GM12878 (cell line): ENCODE measurements at regions not wholly inside any gene's neighbourhood (a gene's known extent, or its start where the extent isn't known, plus 50 kb on each side); places are given as distances from the start of the nearest gene placed in this dataset.
A peak's percentile ranks its signal among the peaks of the same experiment; 100 is the strongest.

Experiments
- ATAC-seq: fragments of 200-7000 bp; cut with Tn5 transposase; 3 replicates; pipeline ENCODE4 v1.9.1; 2020; ENCODE audit warnings: mild to moderate bottlenecking, moderate library complexity
- BruUV-seq: library from RNA; stranded (reverse); fragments of 400-500 nt; replicated peaks from 2 replicates; lab custom pipeline; 2021; lab: Mats Ljungman, UMichigan
- CTCF ChIA-PET: fragments of 300-600 bp; sonication (Branson Sonifier 250); formaldehyde crosslinking; extraction: SDS; loops from one replicate; lab custom pipeline; 2021; ENCODE audit warnings: inconsistent platforms; lab: Yijun Ruan, JAX
- POLR2A ChIA-PET: fragments of 350-600 bp; formaldehyde crosslinking; extraction: SDS; loops from one replicate; lab custom pipeline; 2021; ENCODE audit warnings: inconsistent platforms; lab: Charles Lee
- RAD21 ChIA-PET: fragments of 300-600 bp; sonication (Branson Sonifier 250); formaldehyde crosslinking; loops from one replicate; lab custom pipeline; 2023; ENCODE audit warnings: antibody characterized with exemption; ENCODE audit not compliant: unreplicated experiment; lab: Charles Lee
- SMC1A ChIA-PET: fragments of 300-600 bp; sonication (Branson Sonifier 250); formaldehyde crosslinking; loops from one replicate; lab custom pipeline; 2023; ENCODE audit not compliant: unreplicated experiment, uncharacterized antibody; lab: Charles Lee
- DNase-seq: peaks from one replicate; pipeline ENCODE4 v3.0.0-alpha.2; 2011; ENCODE audit warnings: low read depth, low spot score
- FAIRE-seq: peaks from 3 replicates; lab custom pipeline; 2011; peaks lifted over from hg19 to GRCh38; lab: Jason Lieb, UNC
- H2AFZ ChIP-seq: 2 replicates; pipeline ENCODE4 v1.6.0; 2011; ENCODE audit warnings: low read depth, low read length, control low read depth; ENCODE audit not compliant: control insufficient read depth
- H3K27ac ChIP-seq: 2 replicates; pipeline ENCODE4 v1.5.1; 2011; ENCODE audit warnings: control low read depth; ENCODE audit not compliant: control insufficient read depth, insufficient read depth
- H3K27me3 ChIP-seq, 2 experiments: replicated peaks in 1 of 2; 2 replicates each; pipeline versions ENCODE4 v1.6.0 to v1.6.1; 2011; ENCODE audit warnings: low read length in 1 of 2; ENCODE audit not compliant: control insufficient read depth in 2 of 2, insufficient read depth in 2 of 2
- H3K36me3 ChIP-seq, 2 experiments: 2 replicates each; pipeline ENCODE4 v1.5.1; 2011; ENCODE audit warnings: low read length in 1 of 2; ENCODE audit not compliant: control insufficient read depth in 2 of 2, insufficient read depth in 2 of 2
- H3K4me1 ChIP-seq: 2 replicates; pipeline ENCODE4 v1.6.1; 2011; ENCODE audit warnings: mild to moderate bottlenecking, low read length, moderate library complexity, mixed read lengths; ENCODE audit not compliant: control insufficient read depth, insufficient read depth
- H3K4me2 ChIP-seq: 2 replicates; pipeline ENCODE4 v1.6.0; 2011; ENCODE audit warnings: control low read depth; ENCODE audit not compliant: control insufficient read depth, insufficient read depth
- H3K4me3 ChIP-seq: fragments of 200-600 bp; sonication (generic); 2 replicates; pipeline ENCODE4 v1.5.1; 2016
- H3K79me2 ChIP-seq: 2 replicates; pipeline ENCODE4 v1.6.0; 2011; ENCODE audit warnings: low read length; ENCODE audit not compliant: control insufficient read depth, insufficient read depth
- H3K9ac ChIP-seq: 2 replicates; pipeline ENCODE4 v1.8.0; 2011; ENCODE audit warnings: low read length, control low read depth, mixed read lengths; ENCODE audit not compliant: control insufficient read depth, insufficient read depth
- H3K9me3 ChIP-seq: replicated peaks from 3 replicates; pipeline ENCODE4 v1.5.1; 2011; ENCODE audit warnings: mild to moderate bottlenecking, low read length; ENCODE audit not compliant: control insufficient read depth, insufficient read depth
- H4K20me1 ChIP-seq: 2 replicates; pipeline ENCODE4 v1.6.0; 2011; ENCODE audit not compliant: control insufficient read depth, insufficient read depth
- ATF7 ChIP-seq: fragments of 450-650 bp; IDR thresholded peaks from 2 replicates; pipeline ENCODE4 v1.6.1; 2016; ENCODE audit warnings: low read depth, mild to moderate bottlenecking
- CTCF ChIP-seq, 3 experiments: IDR thresholded peaks in 2 of 3; conservative IDR thresholded peaks in 1 of 3; 2 replicates each; pipeline ENCODE4 v1.5.1; 2011; ENCODE audit warnings: low read depth in 3 of 3, low read length in 3 of 3, mild to moderate bottlenecking in 3 of 3, control low read depth in 2 of 3, moderate library complexity in 2 of 3, inconsistent platforms in 1 of 3, mixed read lengths in 1 of 3; ENCODE audit not compliant: control insufficient read depth in 2 of 3, insufficient read depth in 1 of 3; ENCODE audit errors: extremely low read depth in 1 of 3
- EED ChIP-seq: sonication (generic); IDR thresholded peaks from 2 replicates; pipeline ENCODE4 v1.6.1; 2016; ENCODE audit warnings: antibody characterized with exemption, low read depth
- ESRRA ChIP-seq: IDR thresholded peaks from 2 replicates; pipeline ENCODE4 v1.6.1; 2012; ENCODE audit warnings: mild to moderate bottlenecking, low read length, improper control_type of control experiment
- EZH2 ChIP-seq: IDR thresholded peaks from 2 replicates; pipeline ENCODE4 v1.6.1; 2012; ENCODE audit warnings: low read depth, mild to moderate bottlenecking, control low read depth, inconsistent platforms, low read length, borderline replicate concordance; ENCODE audit not compliant: control insufficient read depth
- KLF5 ChIP-seq: fragments of 450-650 bp; IDR thresholded peaks from 2 replicates; pipeline ENCODE4 v1.6.1; 2014; ENCODE audit warnings: mild to moderate bottlenecking; ENCODE audit not compliant: partially characterized antibody
- RFX5 ChIP-seq: IDR thresholded peaks from 2 replicates; pipeline ENCODE4 v1.6.1; 2011; ENCODE audit warnings: low read depth, low read length, improper control_type of control experiment
- SMC3 ChIP-seq: IDR thresholded peaks from 2 replicates; pipeline ENCODE4 v1.6.1; 2011; ENCODE audit warnings: low read length, improper control_type of control experiment, borderline replicate concordance
- WGBS: methylation state at CpG from one replicate; pipeline ENCODE4 v1.1.6; 2016; ENCODE audit warnings: low lambda C conversion rate; ENCODE audit not compliant: insufficient replicate concordance, insufficient coverage; ENCODE audit errors: missing lambda C conversion rate; 5-methylcytosine and 5-hydroxymethylcytosine counted together
- in situ Hi-C: fragments of 300-500 bp; cut with MboI; formaldehyde crosslinking; loops from 9 replicates; pipeline ENCODE4 v1.14.3; 2018; ENCODE audit warnings: mixed read lengths
- intact Hi-C: fragments of 100-400 bp; cut with micrococcal nuclease; formaldehyde crosslinking; loops from one replicate; pipeline ENCODE4 v1.14.2; 2022; ENCODE audit not compliant: unreplicated experiment
- TF ChIP-seq, protein P1 (sequence below): fragments of 450-650 bp; IDR thresholded peaks from 2 replicates; pipeline ENCODE4 v1.6.1; 2017; ENCODE audit warnings: mild to moderate bottlenecking, moderate library complexity

GRCh38 chr5:27474047-27474309 lies 435.6 kb upstream of the CDH9 start:
- SMC1A ChIA-PET: interaction anchor here (1.2 to 1.4 kb wide), 2 partner anchors 11 to 33 kb away, joined by 4 to 5 read pairs; no protein-coding TSS in a partner anchor
- WGBS: 0% methylated on average over 2 of the region's 2 CpGs
- RAD21 ChIA-PET: no interaction called here
- H2AFZ ChIP-seq: no peak overlapping the region
- CTCF ChIA-PET: no interaction called here
- BruUV-seq: no TSS peak
- peaks cover 17% of the 10 kb centered on the region for H3K79me2 ChIP-seq
- peaks cover 7% of the 10 kb centered on the region for H3K9me3 ChIP-seq
- H3K27ac ChIP-seq: no peak overlapping the region
- peak; percentile 37 for ATAC-seq
- H3K27me3 ChIP-seq: no peaks in the 10 kb centered on the region
- POLR2A ChIA-PET: interaction anchor here (1.6 kb wide), 1 partner anchor 11 kb away, joined by 6 read pairs; no protein-coding TSS in a partner anchor
- no peaks in the 10 kb centered on the region for H3K4me1 ChIP-seq
- FAIRE-seq: no peak
- H3K36me3 ChIP-seq: no peaks in the 10 kb centered on the region
- intact Hi-C loops: no loop called here
- no peak overlapping the region for H3K4me2 ChIP-seq
- H3K9ac ChIP-seq: no peak overlapping the region
- 0 out of 2 replicates have a peak overlapping the region, but pooled peaks have one; percentile 55 for H3K4me3 ChIP-seq
- H4K20me1 ChIP-seq: no peaks in the 10 kb centered on the region
- TF ChIP-seq KLF5: no peak
- TF ChIP-seq, protein P1, sequence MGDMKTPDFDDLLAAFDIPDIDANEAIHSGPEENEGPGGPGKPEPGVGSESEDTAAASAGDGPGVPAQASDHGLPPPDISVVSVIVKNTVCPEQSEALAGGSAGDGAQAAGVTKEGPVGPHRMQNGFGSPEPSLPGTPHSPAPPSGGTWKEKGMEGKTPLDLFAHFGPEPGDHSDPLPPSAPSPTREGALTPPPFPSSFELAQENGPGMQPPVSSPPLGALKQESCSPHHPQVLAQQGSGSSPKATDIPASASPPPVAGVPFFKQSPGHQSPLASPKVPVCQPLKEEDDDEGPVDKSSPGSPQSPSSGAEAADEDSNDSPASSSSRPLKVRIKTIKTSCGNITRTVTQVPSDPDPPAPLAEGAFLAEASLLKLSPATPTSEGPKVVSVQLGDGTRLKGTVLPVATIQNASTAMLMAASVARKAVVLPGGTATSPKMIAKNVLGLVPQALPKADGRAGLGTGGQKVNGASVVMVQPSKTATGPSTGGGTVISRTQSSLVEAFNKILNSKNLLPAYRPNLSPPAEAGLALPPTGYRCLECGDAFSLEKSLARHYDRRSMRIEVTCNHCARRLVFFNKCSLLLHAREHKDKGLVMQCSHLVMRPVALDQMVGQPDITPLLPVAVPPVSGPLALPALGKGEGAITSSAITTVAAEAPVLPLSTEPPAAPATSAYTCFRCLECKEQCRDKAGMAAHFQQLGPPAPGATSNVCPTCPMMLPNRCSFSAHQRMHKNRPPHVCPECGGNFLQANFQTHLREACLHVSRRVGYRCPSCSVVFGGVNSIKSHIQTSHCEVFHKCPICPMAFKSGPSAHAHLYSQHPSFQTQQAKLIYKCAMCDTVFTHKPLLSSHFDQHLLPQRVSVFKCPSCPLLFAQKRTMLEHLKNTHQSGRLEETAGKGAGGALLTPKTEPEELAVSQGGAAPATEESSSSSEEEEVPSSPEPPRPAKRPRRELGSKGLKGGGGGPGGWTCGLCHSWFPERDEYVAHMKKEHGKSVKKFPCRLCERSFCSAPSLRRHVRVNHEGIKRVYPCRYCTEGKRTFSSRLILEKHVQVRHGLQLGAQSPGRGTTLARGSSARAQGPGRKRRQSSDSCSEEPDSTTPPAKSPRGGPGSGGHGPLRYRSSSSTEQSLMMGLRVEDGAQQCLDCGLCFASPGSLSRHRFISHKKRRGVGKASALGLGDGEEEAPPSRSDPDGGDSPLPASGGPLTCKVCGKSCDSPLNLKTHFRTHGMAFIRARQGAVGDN: no peak
- no peak for TF ChIP-seq CTCF (IDR thresholded peaks at IDR 0.05 in 2 of 3, conservative IDR thresholded peaks at IDR 0.05 in 1 of 3; ENCODE audit: control insufficient read depth in 2 of 3, extremely low read depth in 1 of 3, insufficient read depth in 1 of 3, low read depth in 3 of 3, low read length in 3 of 3)
- TF ChIP-seq ESRRA: no peak
- no peak for TF ChIP-seq SMC3
- TF ChIP-seq ATF7: no peak
- no peak for TF ChIP-seq RFX5
- no peak for TF ChIP-seq EZH2
- no peak for TF ChIP-seq EED
- in situ Hi-C loops: no loop called here
- no peak for DNase-seq
